DND-41 (cell line): ENCODE measurements at regions not wholly inside any gene's neighbourhood (a gene's known extent, or its start where the extent isn't known, plus 50 kb on each side); places are given as distances from the start of the nearest gene placed in this dataset.

ENCODE experiments used
- EZH2 ChIP-seq: IDR thresholded peaks from 3 replicates; pipeline ENCODE4 v1.6.1; 2012; ENCODE audit warnings: borderline replicate concordance, low read depth, mild to moderate bottlenecking, moderate library complexity, low read length, inconsistent platforms; ENCODE audit not compliant: severe bottlenecking
- TF ChIP-seq, protein P1 (sequence below): IDR thresholded peaks from 2 replicates; pipeline ENCODE4 v1.5.1; 2012; ENCODE audit warnings: borderline replicate concordance, low read length, moderate library complexity, mild to moderate bottlenecking; ENCODE audit not compliant: poor library complexity, severe bottlenecking; ENCODE audit errors: extremely low read depth

DNA sequence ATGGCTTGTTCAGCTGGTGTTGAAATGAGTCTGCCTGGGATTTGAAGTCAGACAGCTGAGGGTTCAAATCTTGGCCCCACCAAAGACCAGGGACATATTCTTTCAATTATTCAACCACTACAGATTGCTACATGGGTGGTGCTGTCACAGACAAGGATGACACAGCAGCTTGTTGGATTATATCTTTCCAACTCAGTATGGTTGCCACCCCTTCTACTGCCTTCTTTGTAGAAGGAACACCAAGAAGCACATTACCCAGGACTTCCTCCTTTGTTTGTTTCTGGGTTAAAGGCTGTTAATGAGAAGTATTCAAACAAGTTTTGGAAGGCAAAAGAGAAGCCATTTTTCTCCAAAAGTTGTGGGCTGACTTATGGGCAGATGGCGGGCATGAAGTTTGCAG lies 78.6 kb downstream of the COPRS start:
- TF ChIP-seq, protein P1, sequence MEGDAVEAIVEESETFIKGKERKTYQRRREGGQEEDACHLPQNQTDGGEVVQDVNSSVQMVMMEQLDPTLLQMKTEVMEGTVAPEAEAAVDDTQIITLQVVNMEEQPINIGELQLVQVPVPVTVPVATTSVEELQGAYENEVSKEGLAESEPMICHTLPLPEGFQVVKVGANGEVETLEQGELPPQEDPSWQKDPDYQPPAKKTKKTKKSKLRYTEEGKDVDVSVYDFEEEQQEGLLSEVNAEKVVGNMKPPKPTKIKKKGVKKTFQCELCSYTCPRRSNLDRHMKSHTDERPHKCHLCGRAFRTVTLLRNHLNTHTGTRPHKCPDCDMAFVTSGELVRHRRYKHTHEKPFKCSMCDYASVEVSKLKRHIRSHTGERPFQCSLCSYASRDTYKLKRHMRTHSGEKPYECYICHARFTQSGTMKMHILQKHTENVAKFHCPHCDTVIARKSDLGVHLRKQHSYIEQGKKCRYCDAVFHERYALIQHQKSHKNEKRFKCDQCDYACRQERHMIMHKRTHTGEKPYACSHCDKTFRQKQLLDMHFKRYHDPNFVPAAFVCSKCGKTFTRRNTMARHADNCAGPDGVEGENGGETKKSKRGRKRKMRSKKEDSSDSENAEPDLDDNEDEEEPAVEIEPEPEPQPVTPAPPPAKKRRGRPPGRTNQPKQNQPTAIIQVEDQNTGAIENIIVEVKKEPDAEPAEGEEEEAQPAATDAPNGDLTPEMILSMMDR = no peak
- TF ChIP-seq EZH2 = no peak
